HG02970 (cell line): ENCODE measurements at regions not wholly inside any gene's neighbourhood (a gene's known extent, or its start where the extent isn't known, plus 50 kb on each side); places are given as distances from the start of the nearest gene placed in this dataset.
"Not testable (repeated sequence)": the region's sequence is repeated elsewhere in the genome, so short reads cannot be mapped to it uniquely, and the experiment has no call there.

Experiments
- ATAC-seq: cut with Tn5 transposase; IDR thresholded peaks from one replicate; pipeline ENCODE4 v1.9.1; 2021; ENCODE audit warnings: mild to moderate bottlenecking, moderate library complexity, moderate number of reproducible peaks; ENCODE audit not compliant: unreplicated experiment, low FRiP score

DNA sequence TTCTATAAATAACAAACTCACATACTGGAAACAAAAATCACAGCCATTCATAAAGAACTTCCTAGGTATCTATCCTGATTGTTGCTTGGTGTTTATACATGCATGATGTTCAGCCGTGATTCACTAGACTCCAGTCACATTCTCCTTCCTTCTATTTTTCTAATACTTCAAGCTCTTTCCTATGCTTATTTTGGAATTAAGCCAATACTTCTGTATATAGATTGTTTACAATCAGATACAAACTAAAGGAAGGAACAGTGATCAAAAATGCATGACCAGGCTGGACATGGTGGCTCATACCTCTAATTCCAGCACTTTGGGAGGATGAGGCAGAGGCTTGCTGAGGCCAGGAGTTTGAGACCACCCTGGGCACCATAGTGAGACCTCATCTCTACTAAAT lies 377.5 kb upstream of the IRAK1BP1 start:
- no peak for ATAC-seq

DNA sequence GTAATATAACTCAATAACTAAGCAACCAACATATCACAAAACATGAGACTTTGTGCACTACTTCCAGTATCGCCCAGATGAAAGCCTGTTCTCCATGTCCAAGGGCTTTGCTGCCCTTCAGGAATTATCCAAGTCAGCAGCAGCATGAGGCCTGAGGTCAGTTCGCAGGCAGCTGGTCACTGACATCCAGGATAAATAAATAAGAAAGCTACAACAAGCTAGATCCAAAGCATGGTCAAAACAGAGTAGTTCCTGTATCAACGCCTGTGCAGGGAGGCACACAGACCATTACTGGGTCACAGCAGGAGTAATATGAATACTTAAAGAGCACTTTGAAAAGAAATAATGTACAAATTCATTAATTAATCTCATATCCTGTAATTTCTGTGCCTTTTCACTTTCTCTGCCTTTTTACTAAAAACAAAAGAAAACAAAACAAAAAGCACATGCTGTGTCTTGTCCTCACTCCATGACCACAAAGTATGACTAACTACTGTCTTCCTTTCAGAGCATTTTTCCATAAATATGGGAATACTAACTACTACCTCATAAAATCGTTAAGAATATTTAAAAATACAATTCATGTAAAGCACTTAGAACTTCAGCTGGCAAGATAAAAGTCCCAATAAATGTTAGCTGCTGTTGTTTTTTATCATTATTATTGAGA lies 374.9 kb upstream of the IRAK1BP1 start:
- ATAC-seq: no peak

- ATAC-seq: no peak
Measured at GRCh38 chr6:78500299-78501089, 366.9 kb upstream of the IRAK1BP1 start.

- no peak for ATAC-seq
Measured at GRCh38 chr6:78502386-78502887, 364.9 kb upstream of the IRAK1BP1 start.

- no peak for ATAC-seq
Measured at GRCh38 chr6:78505178-78505577, 362.2 kb upstream of the IRAK1BP1 start.

DNA sequence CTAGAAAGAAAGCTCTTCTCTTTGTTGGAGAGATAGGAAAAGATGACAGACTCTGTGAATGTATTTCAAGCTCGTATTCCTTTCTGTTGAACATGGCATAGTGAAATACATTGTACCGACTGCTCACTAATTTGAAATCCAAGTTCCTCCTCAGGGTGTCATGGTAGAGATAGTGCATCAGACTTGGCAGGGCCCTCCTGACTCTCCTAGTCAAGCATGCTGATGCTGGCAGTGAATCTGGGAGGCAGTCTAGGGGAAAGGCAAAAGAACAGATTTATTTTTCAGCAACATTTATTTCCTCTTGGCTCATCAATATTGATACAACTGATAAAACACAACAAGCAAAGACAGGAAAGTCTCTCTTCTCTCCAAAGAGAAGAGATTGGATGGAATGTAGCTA lies 356.3 kb upstream of the IRAK1BP1 start:
- ATAC-seq: no peak

DNA sequence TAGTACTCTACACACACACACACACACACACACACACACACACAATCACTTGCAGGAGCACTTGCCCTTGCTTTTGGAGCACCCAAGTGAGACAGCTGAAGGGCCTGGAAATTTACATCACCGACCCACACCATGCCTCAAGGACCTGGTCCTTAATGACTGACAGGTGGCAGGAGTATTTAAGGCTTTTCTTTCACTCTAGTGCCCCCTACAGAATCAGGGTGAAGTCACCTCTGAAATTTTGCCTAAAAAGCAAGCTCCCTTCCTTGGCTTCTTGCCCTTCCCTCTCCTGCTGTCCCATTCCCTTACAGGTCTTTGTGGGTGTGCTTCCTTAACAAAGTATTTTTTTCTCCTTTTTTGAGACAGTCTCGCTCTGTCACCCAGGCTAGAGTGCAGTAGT lies 353.5 kb upstream of the IRAK1BP1 start:
- ATAC-seq: no peak

DNA sequence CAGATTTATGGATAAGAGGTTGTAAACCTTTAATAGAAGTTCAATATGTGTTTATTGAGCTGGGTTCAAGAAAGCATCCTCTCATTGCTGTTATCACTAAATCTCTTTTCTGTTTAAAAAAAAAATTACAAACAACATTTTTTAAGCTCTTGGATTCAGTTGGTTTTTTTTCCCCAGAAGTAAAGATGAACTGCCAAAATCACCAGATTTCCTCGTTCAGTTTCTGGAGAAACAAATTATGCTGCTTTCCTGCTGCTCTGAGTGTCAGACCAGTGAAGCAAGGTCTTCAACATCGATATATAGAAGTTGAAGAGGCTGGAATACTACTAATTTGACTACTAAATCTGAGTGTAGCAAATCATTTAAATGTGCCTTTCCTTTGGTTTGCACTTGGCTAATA lies 352.1 kb upstream of the IRAK1BP1 start:
- no peak for ATAC-seq

DNA sequence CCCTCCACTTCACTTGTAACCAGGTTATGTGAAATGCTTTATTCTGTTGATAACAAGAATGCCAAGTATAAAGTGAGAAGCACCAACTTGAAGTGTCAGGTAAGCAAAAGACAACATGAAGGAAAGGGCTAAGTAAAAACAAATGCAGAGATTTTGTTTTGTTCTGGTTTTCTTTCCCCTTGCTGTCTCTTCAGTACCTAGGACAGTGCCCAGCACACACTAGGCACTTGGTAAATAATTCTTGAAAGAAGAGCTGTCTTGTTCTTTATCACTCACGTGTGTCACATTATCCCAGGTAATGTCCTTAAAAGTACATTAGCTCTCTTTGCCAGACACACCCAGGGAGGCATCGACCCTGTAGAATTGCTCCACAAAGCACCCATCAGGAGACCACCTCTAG lies 350.0 kb upstream of the IRAK1BP1 start:
- no peak for ATAC-seq

DNA sequence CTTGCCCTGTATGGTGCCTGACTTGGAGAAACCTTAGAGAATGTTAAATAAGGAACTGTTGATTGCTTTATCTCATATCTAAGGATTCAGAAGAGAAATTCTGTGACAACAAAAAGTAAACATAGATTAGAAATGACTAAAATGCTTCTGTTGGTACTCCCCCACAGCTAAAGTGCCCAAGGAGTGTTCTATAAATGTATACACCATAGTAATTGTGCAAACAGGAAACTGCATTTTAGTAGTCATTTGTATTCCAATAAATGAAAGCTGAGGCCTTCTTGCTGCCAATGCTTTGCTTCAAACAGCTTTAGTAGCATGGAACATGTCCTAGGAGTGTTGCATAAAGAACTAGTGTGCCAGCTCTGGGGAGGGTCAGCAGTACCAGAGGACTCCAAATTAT lies 343.7 kb upstream of the IRAK1BP1 start:
- no peak for ATAC-seq

DNA sequence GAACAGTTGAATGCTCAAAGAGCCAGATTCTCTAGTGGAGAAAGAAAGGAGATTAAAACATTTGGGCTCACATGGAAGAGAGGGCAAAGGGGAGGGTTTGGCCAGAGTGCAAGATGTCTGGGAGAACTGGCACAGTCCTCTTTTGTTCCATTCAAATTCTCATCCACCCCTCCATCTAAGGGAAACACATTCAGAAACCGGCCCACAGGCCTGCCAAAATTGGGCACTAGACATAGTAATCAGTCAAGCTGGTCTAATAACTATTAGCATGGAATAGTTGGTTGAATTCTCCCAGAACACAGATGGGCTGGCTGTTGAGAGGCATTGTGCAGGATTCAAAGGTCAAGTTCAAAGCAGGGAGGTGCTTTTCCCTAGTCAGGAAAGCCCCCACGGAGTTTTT lies 341.4 kb upstream of the IRAK1BP1 start:
- no peak for ATAC-seq

GRCh38 chr6:78526432-78526831 lies 340.9 kb upstream of the IRAK1BP1 start:
- no peak for ATAC-seq

GRCh38 chr6:78528926-78529325 lies 338.4 kb upstream of the IRAK1BP1 start:
- ATAC-seq: no peak

DNA sequence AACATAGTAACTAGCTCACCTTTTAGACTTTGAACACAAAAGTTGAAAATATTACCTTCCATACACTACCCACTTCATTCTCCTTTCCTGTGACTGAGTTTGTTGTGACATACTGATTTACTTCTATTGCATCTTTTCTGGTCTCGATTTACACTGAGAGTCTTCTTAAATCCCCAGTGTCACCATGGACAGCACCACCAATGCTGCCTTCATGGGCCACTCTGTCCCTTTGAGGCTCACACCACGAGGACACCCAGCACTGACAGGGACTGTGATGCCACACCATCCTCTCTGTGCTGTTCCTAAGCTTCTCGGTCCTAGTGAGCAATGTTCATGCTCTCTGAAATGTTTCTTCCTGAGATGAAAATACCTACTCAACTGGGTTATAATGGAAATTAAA lies 337.1 kb upstream of the IRAK1BP1 start:
- ATAC-seq: no peak

- no peak for ATAC-seq
Measured at GRCh38 chr6:78533426-78533825, 333.9 kb upstream of the IRAK1BP1 start.

DNA sequence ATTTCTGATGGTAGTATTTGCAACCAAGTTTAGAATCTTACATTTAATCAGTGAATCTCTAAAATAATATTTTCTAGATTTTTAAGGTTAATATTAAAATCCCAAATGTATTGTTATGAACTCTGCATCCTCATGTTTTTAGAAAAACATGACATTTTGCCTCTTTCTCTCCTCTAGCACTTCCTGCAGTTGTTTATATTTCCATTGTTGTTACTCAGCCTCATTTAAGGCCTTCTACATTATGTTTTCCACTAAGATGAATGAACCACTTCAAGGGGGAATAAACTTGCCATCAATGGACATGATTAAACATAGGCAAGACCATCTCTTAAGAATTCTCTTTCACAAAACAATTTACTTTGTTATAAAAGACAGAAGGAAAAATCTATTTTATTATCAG lies 333.5 kb upstream of the IRAK1BP1 start:
- no peak for ATAC-seq

DNA sequence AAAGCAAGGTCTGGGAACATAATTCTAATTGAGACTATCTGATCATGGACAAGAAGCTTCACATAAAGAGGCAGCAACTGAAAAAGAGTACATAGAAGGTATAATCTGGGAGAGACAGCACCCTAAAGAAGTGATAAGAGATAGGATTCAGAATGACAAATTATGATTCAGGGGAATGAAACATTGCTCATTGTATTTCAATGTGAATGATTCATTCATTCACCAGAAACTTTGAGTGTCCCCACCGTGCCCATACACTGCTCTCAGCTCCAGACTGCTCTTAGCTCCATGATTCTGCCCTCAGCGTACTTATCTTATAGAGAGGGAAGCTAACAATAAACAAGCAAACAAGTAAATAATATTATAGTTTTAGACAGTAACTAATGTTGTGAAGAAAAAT lies 329.3 kb upstream of the IRAK1BP1 start:
- ATAC-seq: no peak

DNA sequence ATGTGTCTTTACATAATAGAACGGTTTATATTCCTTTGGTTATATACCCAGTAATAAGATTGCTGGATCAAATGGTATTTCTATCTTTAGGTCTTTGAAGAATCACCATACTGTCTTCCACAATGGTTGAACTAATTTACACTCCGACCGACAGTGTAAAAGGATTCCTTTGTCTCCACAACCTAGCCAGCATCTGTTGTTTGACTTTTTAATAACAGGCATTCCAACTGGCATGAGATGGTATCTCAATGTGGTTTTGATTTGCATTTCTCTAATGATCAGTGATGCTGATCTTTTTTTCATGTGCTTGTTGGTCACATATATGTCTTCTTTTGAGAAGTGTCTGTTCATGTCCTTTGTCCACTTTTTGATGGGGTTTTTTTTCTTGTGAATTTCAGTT lies 319.7 kb upstream of the IRAK1BP1 start:
- ATAC-seq: not testable (repeated sequence)

GRCh38 chr6:78551361-78551760 lies 316.0 kb upstream of the IRAK1BP1 start:
- ATAC-seq: no peak

GRCh38 chr6:78552435-78552834 lies 314.9 kb upstream of the IRAK1BP1 start:
- no peak for ATAC-seq

- no peak for ATAC-seq
Measured at GRCh38 chr6:78554341-78554740, 313.0 kb upstream of the IRAK1BP1 start.

- no peak for ATAC-seq
Measured at GRCh38 chr6:78559056-78559455, 308.3 kb upstream of the IRAK1BP1 start.
